ENCODE measurements at regions not wholly inside any gene's neighbourhood (a gene's known extent, or its start where the extent isn't known, plus 50 kb on each side); places are given as distances from the start of the nearest gene placed in this dataset.
A peak's percentile ranks its signal among the peaks of the same experiment; 100 is the strongest.
"Not testable (repeated sequence)": the region's sequence is repeated elsewhere in the genome, so short reads cannot be mapped to it uniquely, and the experiment has no call there.

- H3K4me3 Mint-ChIP-seq; H3K4me1 Mint-ChIP-seq; DNase-seq; H3K27ac ChIP-seq (ENCODE audit: low read depth, low read length); POLR2A ChIA-PET (ENCODE audit: partially characterized antibody); intact Hi-C loops (cut with micrococcal nuclease); H3K9me3 ChIP-seq (ENCODE audit: control insufficient read depth in 1 of 2, low read length in 2 of 2); H3K4me1 ChIP-seq (ENCODE audit: insufficient read depth, low read length); H3K36me3 Mint-ChIP-seq; H3K27me3 Mint-ChIP-seq; H3K27me3 ChIP-seq (ENCODE audit: insufficient read depth, low read length); H3K36me3 ChIP-seq (ENCODE audit: insufficient read depth, low read length); H3K4me3 ChIP-seq (ENCODE audit: low read length in 2 of 2); H3K27ac Mint-ChIP-seq; CTCF ChIA-PET (ENCODE audit: partially characterized antibody): not testable (repeated sequence)
- peaks cover 0 to 13% (median 3%) of the 10 kb centered on the region in 8 donors for H3K9me3 Mint-ChIP-seq
Observed at GRCh38 chr4:33740871-33741270, 2503.4 kb downstream of the ARAP2 start.

DNA sequence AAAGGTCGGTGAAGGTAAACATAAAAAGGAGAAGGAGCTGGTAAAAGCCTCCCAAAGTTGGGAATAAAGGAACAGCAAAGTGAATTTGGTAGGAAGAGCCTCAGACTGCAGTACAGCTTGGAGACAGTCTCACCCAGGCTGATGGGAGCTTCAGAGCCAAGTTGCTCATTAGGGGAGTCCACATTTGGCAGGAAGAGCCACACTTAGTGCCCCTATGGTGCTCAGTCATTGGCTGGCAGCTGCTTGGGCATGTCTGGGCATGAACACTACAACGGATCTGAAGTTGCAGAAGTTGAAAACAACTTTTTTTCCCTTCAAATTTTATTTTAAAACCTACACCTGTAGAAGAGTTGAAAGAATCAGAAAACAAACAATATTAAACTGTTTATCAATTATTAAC lies 2497.3 kb downstream of the ARAP2 start:
- Mint-ChIP-seq H3K36me3 (no peaks in the 10 kb centered on the region), H3K27me3 (no peaks in the 10 kb centered on the region), H3K4me1 (no peaks in the 10 kb centered on the region), H3K9me3 (peaks cover 0 to 17% (median under 1%) of the 10 kb centered on the region in 8 donors), H3K27ac (no peak overlapping the region), H3K4me3 (peak overlapping the region in 1 of 8 donors; percentile 31)
- no peaks in the 10 kb centered on the region for H3K27me3 ChIP-seq (ENCODE audit: insufficient read depth, low read length)
- CTCF ChIA-PET (ENCODE audit: partially characterized antibody): no interaction called here
- H3K4me1 ChIP-seq (ENCODE audit: insufficient read depth, low read length): no peaks in the 10 kb centered on the region
- no peaks in the 10 kb centered on the region for H3K36me3 ChIP-seq (ENCODE audit: insufficient read depth, low read length)
- H3K9me3 ChIP-seq (ENCODE audit: control insufficient read depth in 1 of 2, low read length in 2 of 2): no peaks in the 10 kb centered on the region
- no peak overlapping the region for H3K27ac ChIP-seq (ENCODE audit: low read depth, low read length)
- POLR2A ChIA-PET (ENCODE audit: partially characterized antibody): no interaction called here
- intact Hi-C loops (cut with micrococcal nuclease): no loop called here
- no peak overlapping the region for H3K4me3 ChIP-seq (ENCODE audit: low read length in 2 of 2)
- DNase-seq: no peak

DNA sequence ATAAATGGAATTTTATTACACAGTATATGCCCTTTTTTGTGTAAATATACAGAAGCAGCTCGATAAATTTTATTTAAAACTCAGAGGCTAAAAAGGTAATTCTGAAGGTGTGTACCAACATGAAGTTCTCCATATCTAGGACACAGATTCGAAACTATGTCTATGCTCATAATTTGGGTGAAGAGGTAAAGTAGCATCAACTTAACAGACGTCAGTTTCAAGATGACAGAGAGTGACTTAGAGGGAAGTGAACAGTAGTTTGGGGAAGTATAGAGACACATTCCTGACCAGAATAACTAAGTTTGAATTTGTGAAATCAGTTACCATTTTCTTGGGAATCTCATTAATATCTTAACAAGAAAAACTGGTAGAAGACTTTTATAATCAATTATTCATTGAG lies 2493.3 kb downstream of the ARAP2 start:
- ChIA-PET CTCF (ENCODE audit: partially characterized antibody) (interaction anchor here (0.8 kb wide), 1 partner anchor 9 kb away, joined by 3 read pairs; no protein-coding TSS in a partner anchor), POLR2A (ENCODE audit: partially characterized antibody) (no interaction called here)

DNA sequence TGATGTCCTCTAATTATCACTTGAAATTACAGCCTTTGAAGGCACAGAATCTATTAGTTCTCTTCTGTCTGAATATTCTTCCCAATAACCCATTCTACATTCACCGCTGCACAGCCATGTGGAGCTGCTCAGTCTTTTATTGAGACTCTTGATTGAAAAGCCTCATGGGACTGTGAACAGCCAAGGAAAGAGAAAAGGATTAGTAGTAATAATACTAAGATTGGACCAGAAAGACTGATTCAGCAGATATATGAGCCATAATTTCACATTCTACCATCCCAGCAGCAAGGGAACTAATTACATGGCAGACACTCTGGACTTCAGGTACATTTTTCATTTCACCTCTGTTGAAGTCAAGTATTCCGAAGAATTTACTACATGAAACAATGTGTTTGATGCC lies 2471.7 kb downstream of the ARAP2 start:
- no peak overlapping the region for H3K4me3 ChIP-seq (ENCODE audit: low read length in 2 of 2)
- ChIA-PET CTCF (ENCODE audit: partially characterized antibody) (no interaction called here), POLR2A (ENCODE audit: partially characterized antibody) (no interaction called here)
- Mint-ChIP-seq H3K4me3 (no peak overlapping the region), H3K27me3 (no peaks in the 10 kb centered on the region), H3K36me3 (no peaks in the 10 kb centered on the region), H3K9me3 (peaks cover 0 to 17% (median 6%) of the 10 kb centered on the region in 8 donors), H3K27ac (no peak overlapping the region), H3K4me1 (no peaks in the 10 kb centered on the region)
- H3K27ac ChIP-seq (ENCODE audit: low read depth, low read length): no peak overlapping the region
- intact Hi-C loops (cut with micrococcal nuclease): no loop called here
- no peak for DNase-seq
- H3K27me3 ChIP-seq (ENCODE audit: insufficient read depth, low read length): no peaks in the 10 kb centered on the region
- no peaks in the 10 kb centered on the region for H3K36me3 ChIP-seq (ENCODE audit: insufficient read depth, low read length)
- no peaks in the 10 kb centered on the region for H3K4me1 ChIP-seq (ENCODE audit: insufficient read depth, low read length)
- no peaks in the 10 kb centered on the region for H3K9me3 ChIP-seq (ENCODE audit: control insufficient read depth in 1 of 2, low read length in 2 of 2)

More for the DNA sequence above, 2493.3 kb downstream of the ARAP2 start:
- Mint-ChIP-seq H3K27me3 (no peaks in the 10 kb centered on the region), H3K27ac (no peak overlapping the region), H3K4me1 (no peaks in the 10 kb centered on the region), H3K36me3 (no peaks in the 10 kb centered on the region), H3K9me3 (peaks cover 0 to 9% (median 2%) of the 10 kb centered on the region in 8 donors), H3K4me3 (no peak overlapping the region)
- Histone ChIP-seq H3K9me3 (ENCODE audit: control insufficient read depth in 1 of 2, low read length in 2 of 2) (no peaks in the 10 kb centered on the region), H3K4me3 (ENCODE audit: low read length in 2 of 2) (no peak overlapping the region), H3K27ac (ENCODE audit: low read depth, low read length) (no peak overlapping the region), H3K36me3 (ENCODE audit: insufficient read depth, low read length) (no peaks in the 10 kb centered on the region), H3K27me3 (ENCODE audit: insufficient read depth, low read length) (no peaks in the 10 kb centered on the region), H3K4me1 (ENCODE audit: insufficient read depth, low read length) (no peaks in the 10 kb centered on the region)
- intact Hi-C loops (cut with micrococcal nuclease): no loop called here
- no peak for DNase-seq

GRCh38 chr4:33780952-33781791 lies 2463.1 kb downstream of the ARAP2 start:
- no peaks in the 10 kb centered on the region for H3K36me3 ChIP-seq (ENCODE audit: insufficient read depth, low read length)
- H3K4me1 Mint-ChIP-seq: no peaks in the 10 kb centered on the region
- no peaks in the 10 kb centered on the region for H3K36me3 Mint-ChIP-seq
- no peaks in the 10 kb centered on the region for H3K9me3 ChIP-seq (ENCODE audit: control insufficient read depth in 1 of 2, low read length in 2 of 2)
- intact Hi-C loops (cut with micrococcal nuclease): no loop called here
- no peak overlapping the region for H3K4me3 ChIP-seq (ENCODE audit: low read length in 2 of 2)
- no peak overlapping the region for H3K4me3 Mint-ChIP-seq
- peaks cover 0 to 9% (median 1%) of the 10 kb centered on the region in 8 donors for H3K9me3 Mint-ChIP-seq
- no peaks in the 10 kb centered on the region for H3K27me3 ChIP-seq (ENCODE audit: insufficient read depth, low read length)
- DNase-seq: no peak
- H3K27me3 Mint-ChIP-seq: no peaks in the 10 kb centered on the region
- ChIA-PET POLR2A (ENCODE audit: partially characterized antibody) (no interaction called here), CTCF (ENCODE audit: partially characterized antibody) (no interaction called here)
- H3K4me1 ChIP-seq (ENCODE audit: insufficient read depth, low read length): no peaks in the 10 kb centered on the region
- no peak overlapping the region for H3K27ac ChIP-seq (ENCODE audit: low read depth, low read length)
- no peak overlapping the region for H3K27ac Mint-ChIP-seq

- ChIA-PET CTCF (ENCODE audit: partially characterized antibody) (no interaction called here), POLR2A (ENCODE audit: partially characterized antibody) (no interaction called here)
- intact Hi-C loops (cut with micrococcal nuclease): no loop called here
- Mint-ChIP-seq H3K4me1 (no peaks in the 10 kb centered on the region), H3K27ac (no peak overlapping the region), H3K4me3 (no peak overlapping the region), H3K27me3 (no peaks in the 10 kb centered on the region), H3K36me3 (no peaks in the 10 kb centered on the region), H3K9me3 (peaks cover 0 to 7% (median under 1%) of the 10 kb centered on the region in 8 donors)
- Histone ChIP-seq H3K27ac (ENCODE audit: low read depth, low read length) (no peak overlapping the region), H3K27me3 (ENCODE audit: insufficient read depth, low read length) (no peaks in the 10 kb centered on the region), H3K9me3 (ENCODE audit: control insufficient read depth in 1 of 2, low read length in 2 of 2) (no peaks in the 10 kb centered on the region), H3K36me3 (ENCODE audit: insufficient read depth, low read length) (no peaks in the 10 kb centered on the region), H3K4me1 (ENCODE audit: insufficient read depth, low read length) (no peaks in the 10 kb centered on the region), H3K4me3 (ENCODE audit: low read length in 2 of 2) (no peak overlapping the region)
- no peak for DNase-seq
Observed at GRCh38 chr4:33785843-33786242, 2458.5 kb downstream of the ARAP2 start.

DNA sequence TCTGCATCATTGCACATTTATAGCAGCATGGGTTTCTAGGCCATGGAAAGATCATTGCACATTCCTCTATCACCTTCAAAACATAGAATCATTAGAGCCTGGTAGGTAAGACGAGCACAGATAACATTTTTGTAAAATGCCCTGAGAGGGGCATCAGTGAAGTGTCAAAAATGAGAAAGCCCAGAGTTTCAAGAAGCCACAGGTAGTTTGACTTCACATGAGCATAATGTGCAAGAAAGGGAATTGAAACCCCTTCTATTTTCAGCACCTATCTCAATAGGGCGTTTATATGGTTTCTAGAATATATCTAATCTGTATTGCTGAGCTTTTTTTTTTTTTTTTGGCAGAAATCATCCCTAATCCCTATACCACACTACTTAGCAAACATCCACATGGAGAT lies 2441.7 kb downstream of the ARAP2 start:
- H3K27me3 Mint-ChIP-seq: no peaks in the 10 kb centered on the region
- H3K36me3 ChIP-seq (ENCODE audit: insufficient read depth, low read length): no peaks in the 10 kb centered on the region
- no peak overlapping the region for H3K4me3 ChIP-seq (ENCODE audit: low read length in 2 of 2)
- intact Hi-C loops (cut with micrococcal nuclease): no loop called here
- no peaks in the 10 kb centered on the region for H3K4me1 Mint-ChIP-seq
- POLR2A ChIA-PET (ENCODE audit: partially characterized antibody): no interaction called here
- no peak overlapping the region for H3K27ac Mint-ChIP-seq
- no peaks in the 10 kb centered on the region for H3K4me1 ChIP-seq (ENCODE audit: insufficient read depth, low read length)
- H3K36me3 Mint-ChIP-seq: no peaks in the 10 kb centered on the region
- H3K9me3 Mint-ChIP-seq: peaks cover 0 to 11% (median 2%) of the 10 kb centered on the region in 8 donors
- DNase-seq: no peak
- H3K27me3 ChIP-seq (ENCODE audit: insufficient read depth, low read length): no peaks in the 10 kb centered on the region
- no peak overlapping the region for H3K27ac ChIP-seq (ENCODE audit: low read depth, low read length)
- peaks cover 0 to 4% of the 10 kb centered on the region in 2 donors for H3K9me3 ChIP-seq (ENCODE audit: control insufficient read depth in 1 of 2, low read length in 2 of 2)
- no peak overlapping the region for H3K4me3 Mint-ChIP-seq
- CTCF ChIA-PET (ENCODE audit: partially characterized antibody): no interaction called here
